ENCODE measurements at regions not wholly inside any gene's neighbourhood (a gene's known extent, or its start where the extent isn't known, plus 50 kb on each side); places are given as distances from the start of the nearest gene placed in this dataset.

DNA sequence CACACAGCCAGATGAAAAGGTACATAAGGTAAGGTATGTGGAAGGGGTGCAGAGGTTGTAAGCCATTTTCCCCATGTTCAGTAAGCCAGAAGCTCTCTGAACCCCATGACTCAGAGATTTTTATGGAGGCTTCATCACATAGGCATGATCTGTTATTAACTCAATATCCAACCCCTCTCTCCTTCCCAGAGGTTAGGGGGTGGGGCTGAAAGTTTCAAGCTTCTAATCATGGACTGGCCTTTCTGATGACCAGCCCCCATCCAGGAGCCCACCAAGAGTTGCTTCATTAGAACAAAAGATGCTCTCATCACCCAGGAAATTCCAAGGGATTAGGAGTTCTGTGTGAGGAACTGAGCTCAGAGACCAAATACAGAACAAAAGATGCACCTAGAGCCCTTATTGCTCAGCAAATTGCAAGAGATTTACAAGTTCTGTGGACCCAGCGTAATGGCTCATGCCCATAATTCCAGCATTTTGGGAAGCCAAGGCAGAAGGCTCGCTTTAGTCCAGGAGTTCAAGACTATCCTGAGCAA is 103.2 kb upstream of the DAAM1 start:
- TF ChIP-seq, protein P1, sequence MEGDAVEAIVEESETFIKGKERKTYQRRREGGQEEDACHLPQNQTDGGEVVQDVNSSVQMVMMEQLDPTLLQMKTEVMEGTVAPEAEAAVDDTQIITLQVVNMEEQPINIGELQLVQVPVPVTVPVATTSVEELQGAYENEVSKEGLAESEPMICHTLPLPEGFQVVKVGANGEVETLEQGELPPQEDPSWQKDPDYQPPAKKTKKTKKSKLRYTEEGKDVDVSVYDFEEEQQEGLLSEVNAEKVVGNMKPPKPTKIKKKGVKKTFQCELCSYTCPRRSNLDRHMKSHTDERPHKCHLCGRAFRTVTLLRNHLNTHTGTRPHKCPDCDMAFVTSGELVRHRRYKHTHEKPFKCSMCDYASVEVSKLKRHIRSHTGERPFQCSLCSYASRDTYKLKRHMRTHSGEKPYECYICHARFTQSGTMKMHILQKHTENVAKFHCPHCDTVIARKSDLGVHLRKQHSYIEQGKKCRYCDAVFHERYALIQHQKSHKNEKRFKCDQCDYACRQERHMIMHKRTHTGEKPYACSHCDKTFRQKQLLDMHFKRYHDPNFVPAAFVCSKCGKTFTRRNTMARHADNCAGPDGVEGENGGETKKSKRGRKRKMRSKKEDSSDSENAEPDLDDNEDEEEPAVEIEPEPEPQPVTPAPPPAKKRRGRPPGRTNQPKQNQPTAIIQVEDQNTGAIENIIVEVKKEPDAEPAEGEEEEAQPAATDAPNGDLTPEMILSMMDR (IDR thresholded peaks at IDR 0.05), result no peak
- no peak for TF ChIP-seq POLR2A (IDR thresholded peaks at IDR 0.05)
